H1 (cell line): ENCODE measurements at regions not wholly inside any gene's neighbourhood (a gene's known extent, or its start where the extent isn't known, plus 50 kb on each side); places are given as distances from the start of the nearest gene placed in this dataset.

Experiments used
- CTCF ChIA-PET: fragments of 300-600 bp; sonication (Branson Sonifier 250); formaldehyde crosslinking; loops from one replicate; lab custom pipeline; 2021; ENCODE audit not compliant: partially characterized antibody; lab: Charles Lee
- POLR2A ChIA-PET: fragments of 300-600 bp; sonication (Branson Sonifier 250); formaldehyde crosslinking; loops from one replicate; lab custom pipeline; 2021; ENCODE audit warnings: inconsistent platforms; ENCODE audit not compliant: partially characterized antibody; lab: Charles Lee
- DNase-seq, 2 experiments: peaks; one replicate each; pipeline versions ENCODE4 v3.0.0 to v3.0.0-alpha.2; 2010 to 2022; ENCODE audit warnings: low spot score in 2 of 2, low read depth in 1 of 2, mixed read lengths in 1 of 2
- FAIRE-seq: peaks from 2 replicates; lab custom pipeline; 2011; peaks lifted over from hg19 to GRCh38; lab: Jason Lieb, UNC
- H2AFZ ChIP-seq: 2 replicates; pipeline ENCODE4 v1.8.1; 2012; ENCODE audit warnings: low read length, inconsistent platforms
- H2AK5ac ChIP-seq: 2 replicates; pipeline ENCODE4 v1.6.1; 2013; ENCODE audit warnings: low read depth, low read length
- H2BK120ac ChIP-seq: replicated peaks from 2 replicates; pipeline ENCODE3; 2013; ENCODE audit warnings: low read depth, low read length, inconsistent platforms
- H2BK12ac ChIP-seq: 2 replicates; pipeline ENCODE4 v1.6.1; 2013; ENCODE audit warnings: low read depth, low read length
- H2BK15ac ChIP-seq: 2 replicates; pipeline ENCODE4 v1.6.1; 2013; ENCODE audit warnings: low read length
- H2BK20ac ChIP-seq: 2 replicates; pipeline ENCODE4 v1.6.1; 2013; ENCODE audit warnings: low read length
- H2BK5ac ChIP-seq: 2 replicates; pipeline ENCODE4 v1.6.1; 2013; ENCODE audit warnings: low read depth, low read length
- H3K14ac ChIP-seq: 2 replicates; pipeline ENCODE4 v1.6.1; 2013; ENCODE audit warnings: inconsistent platforms; ENCODE audit not compliant: insufficient read length
- H3K18ac ChIP-seq: 2 replicates; pipeline ENCODE4 v1.6.1; 2013; ENCODE audit warnings: low read length; ENCODE audit errors: extremely low read depth
- H3K23ac ChIP-seq: 2 replicates; pipeline ENCODE4 v1.6.1; 2013; ENCODE audit warnings: inconsistent platforms; ENCODE audit not compliant: insufficient read length
- H3K23me2 ChIP-seq: 2 replicates; pipeline ENCODE4 v1.6.1; 2013; ENCODE audit warnings: low read depth, low read length
- H3K27ac ChIP-seq: 2 replicates; pipeline ENCODE4 v1.6.1; 2011; ENCODE audit warnings: low read depth, low read length, inconsistent platforms
- H3K27me3 ChIP-seq, 4 experiments: replicated peaks in 1 of 4; 1 replicate in 1 of 4; 2 replicates in 3 of 4; pipeline versions ENCODE4 v1.6.1 to v1.8.1; 2011 to 2013; ENCODE audit warnings: low read length in 3 of 4, mild to moderate bottlenecking in 3 of 4, inconsistent platforms in 2 of 4, mixed read lengths in 2 of 4, moderate library complexity in 1 of 4; ENCODE audit not compliant: control insufficient read depth in 3 of 4, insufficient read depth in 3 of 4; ENCODE audit errors: extremely low read depth in 1 of 4
- H3K36me3 ChIP-seq, 4 experiments: 2 replicates each; pipeline versions ENCODE4 v1.6.1 to v1.8.1; 2011 to 2013; ENCODE audit warnings: mild to moderate bottlenecking in 4 of 4, low read length in 3 of 4, moderate library complexity in 2 of 4, control low read depth in 1 of 4, inconsistent platforms in 1 of 4; ENCODE audit not compliant: insufficient read depth in 4 of 4, control insufficient read depth in 2 of 4
- H3K4ac ChIP-seq: replicated peaks from 2 replicates; pipeline ENCODE3; 2013; ENCODE audit warnings: low read length, low read depth, mixed read lengths, inconsistent platforms; ENCODE audit not compliant: insufficient read length
- H3K4me1 ChIP-seq, 4 experiments: replicated peaks in 1 of 4; 1 replicate in 1 of 4; 2 replicates in 3 of 4; pipeline versions ENCODE4 v1.6.1 to v1.8.1; 2011 to 2013; ENCODE audit warnings: low read length in 3 of 4, inconsistent platforms in 2 of 4, mixed read lengths in 1 of 4; ENCODE audit not compliant: insufficient read depth in 4 of 4, control insufficient read depth in 3 of 4
- H3K4me2 ChIP-seq, 2 experiments: 2 replicates each; pipeline versions ENCODE4 v1.6.1 to v1.8.1; 2011 to 2013; ENCODE audit warnings: low read depth in 2 of 2, low read length in 2 of 2, control low read depth in 1 of 2, inconsistent platforms in 1 of 2, mild to moderate bottlenecking in 1 of 2; ENCODE audit not compliant: insufficient read depth in 1 of 2
- H3K4me3 ChIP-seq, 4 experiments: fragments of 200-600, 300-600 bp in 1 of 4; sonication (generic), shearing (Covaris generic), sonication (Bioruptor Twin) in 1 of 4; 2 replicates each; pipeline versions ENCODE4 v1.5.1 to v1.8.1; 2011 to 2016; ENCODE audit warnings: low read length in 4 of 4, low read depth in 3 of 4, control low read depth in 2 of 4, inconsistent platforms in 2 of 4, mild to moderate bottlenecking in 2 of 4, mixed read lengths in 1 of 4, moderate library complexity in 1 of 4; ENCODE audit not compliant: insufficient read depth in 2 of 4; ENCODE audit errors: extremely low read depth in 1 of 4
- H3K56ac ChIP-seq: replicated peaks from 2 replicates; pipeline ENCODE3; 2013; ENCODE audit warnings: low read depth, mild to moderate bottlenecking, mixed read lengths, low read length, inconsistent platforms; ENCODE audit not compliant: insufficient read length
- H3K79me1 ChIP-seq: 2 replicates; pipeline ENCODE4 v1.6.1; 2013; ENCODE audit warnings: low read depth, low read length, control low read depth
- H3K79me2 ChIP-seq, 2 experiments: 2 replicates each; pipeline versions ENCODE4 v1.6.1 to v1.8.1; 2012 to 2013; ENCODE audit warnings: low read length in 2 of 2, mild to moderate bottlenecking in 2 of 2, inconsistent platforms in 1 of 2; ENCODE audit not compliant: insufficient read depth in 2 of 2, control insufficient read depth in 1 of 2
- H3K9ac ChIP-seq, 4 experiments: replicated peaks in 1 of 4; 1 replicate in 1 of 4; 2 replicates in 3 of 4; pipeline versions ENCODE4 v1.6.1 to v1.8.1; 2011 to 2013; ENCODE audit warnings: low read depth in 3 of 4, low read length in 3 of 4, control low read depth in 2 of 4, mild to moderate bottlenecking in 2 of 4, moderate library complexity in 2 of 4, inconsistent platforms in 1 of 4; ENCODE audit errors: extremely low read depth in 1 of 4
- H3K9me3 ChIP-seq, 2 experiments: 2 replicates each; pipeline versions ENCODE4 v1.6.1 to v1.8.1; 2012 to 2013; ENCODE audit warnings: mild to moderate bottlenecking in 2 of 2, moderate library complexity in 2 of 2, control low read depth in 1 of 2, inconsistent platforms in 1 of 2, low read depth in 1 of 2, low read length in 1 of 2, mixed read lengths in 1 of 2; ENCODE audit not compliant: insufficient read depth in 2 of 2
- H4K20me1 ChIP-seq, 2 experiments: replicated peaks in 1 of 2; 2 replicates each; pipeline versions ENCODE3 to v1.8.1; 2011 to 2013; ENCODE audit warnings: inconsistent platforms in 2 of 2, low read length in 2 of 2, mild to moderate bottlenecking in 1 of 2; ENCODE audit not compliant: insufficient read depth in 2 of 2, control insufficient read depth in 1 of 2
- H4K5ac ChIP-seq: 2 replicates; pipeline ENCODE4 v1.6.1; 2013; ENCODE audit warnings: low read length, low read depth, mixed read lengths, inconsistent platforms; ENCODE audit not compliant: insufficient read length
- H4K8ac ChIP-seq: 2 replicates; pipeline ENCODE4 v1.8.0; 2013; ENCODE audit warnings: mild to moderate bottlenecking, moderate library complexity, low read length, inconsistent platforms; ENCODE audit not compliant: insufficient read depth; ENCODE audit errors: extremely low read depth
- H4K91ac ChIP-seq: replicated peaks from 2 replicates; pipeline ENCODE3; 2013; ENCODE audit warnings: low read length, mixed read lengths, inconsistent platforms; ENCODE audit not compliant: insufficient read length
- BACH1 ChIP-seq: IDR thresholded peaks from 2 replicates; pipeline ENCODE4 v1.6.1; 2012; ENCODE audit warnings: low read length, improper control_type of control experiment
- BCL11A ChIP-seq, 2 experiments: IDR thresholded peaks; one replicate each; pipeline ENCODE4 v1.6.1; 2011; ENCODE audit warnings: low read depth in 2 of 2, low read length in 2 of 2, mild to moderate bottlenecking in 2 of 2
- CREB1 ChIP-seq: IDR thresholded peaks from 2 replicates; pipeline ENCODE4 v1.6.1; 2012; ENCODE audit warnings: inconsistent platforms
- EZH2 ChIP-seq: fragments of 200-600 bp; sonication (generic); IDR thresholded peaks from 2 replicates; pipeline ENCODE4 v1.7.1; 2012; ENCODE audit warnings: low read depth, mild to moderate bottlenecking, moderate library complexity, low read length, inconsistent platforms; ENCODE audit not compliant: severe bottlenecking
- HDAC2 ChIP-seq, 2 experiments: fragments of 300-600 bp in 1 of 2; sonication (generic) in 1 of 2; IDR thresholded peaks; 2 replicates each; pipeline ENCODE4 v1.6.1; 2011 to 2012; ENCODE audit warnings: low read depth in 2 of 2, low read length in 2 of 2, mild to moderate bottlenecking in 2 of 2, moderate library complexity in 2 of 2, borderline replicate concordance in 1 of 2, inconsistent platforms in 1 of 2
- KDM4A ChIP-seq: IDR thresholded peaks from one replicate; pipeline ENCODE4 v1.7.1; 2012; ENCODE audit warnings: low read depth, mild to moderate bottlenecking, moderate library complexity, low read length, inconsistent platforms; ENCODE audit not compliant: severe bottlenecking
- KDM5A ChIP-seq: fragments of 200-600 bp; IDR thresholded peaks from 2 replicates; pipeline ENCODE4 v1.7.1; 2012; ENCODE audit warnings: mild to moderate bottlenecking, low read length, inconsistent platforms, mixed read lengths
- MAX ChIP-seq: IDR thresholded peaks from 2 replicates; pipeline ENCODE4 v1.6.1; 2012; ENCODE audit warnings: inconsistent platforms
- RBBP5 ChIP-seq: IDR thresholded peaks from 2 replicates; pipeline ENCODE4 v1.7.1; 2012; ENCODE audit warnings: low read depth, mild to moderate bottlenecking, inconsistent platforms, low read length, moderate library complexity, borderline replicate concordance
- RNF2 ChIP-seq: fragments of 200-900, 300-1000 bp; sonication (generic); IDR thresholded peaks from 2 replicates; pipeline ENCODE4 v1.7.1; 2016; ENCODE audit warnings: borderline replicate concordance, low read depth, mild to moderate bottlenecking, antibody characterized with exemption, low read length; ENCODE audit not compliant: poor library complexity, severe bottlenecking; ENCODE audit errors: missing control alignments
- RXRA ChIP-seq: IDR thresholded peaks from 2 replicates; pipeline ENCODE4 v1.6.1; 2011; ENCODE audit warnings: low read depth, mild to moderate bottlenecking, low read length, moderate library complexity; ENCODE audit not compliant: insufficient read depth
- SAP30 ChIP-seq: fragments of 300-600 bp; sonication (generic); IDR thresholded peaks from 2 replicates; pipeline ENCODE4 v1.7.1; 2012; ENCODE audit warnings: low read length, moderate library complexity, mild to moderate bottlenecking, inconsistent platforms; ENCODE audit not compliant: insufficient read depth, insufficient replicate concordance
- SIX5 ChIP-seq: IDR thresholded peaks from 2 replicates; pipeline ENCODE4 v1.6.1; 2011; ENCODE audit warnings: mild to moderate bottlenecking, low read depth, low read length
- WGBS, 2 experiments: shearing (Covaris generic) in 1 of 2; methylation state at CpG; one replicate each; pipeline versions ENCODE4 v1.1.6 to v1.1.7; 2013 to 2015; ENCODE audit warnings: low lambda C conversion rate in 2 of 2, mixed read lengths in 2 of 2, inconsistent platforms in 1 of 2, low coverage in 1 of 2, missing lambda C conversion rate in 1 of 2; ENCODE audit not compliant: insufficient replicate concordance in 2 of 2, insufficient coverage in 1 of 2, insufficient read length in 1 of 2; ENCODE audit errors: extremely low coverage in 1 of 2, missing lambda C conversion rate in 1 of 2; 5-methylcytosine and 5-hydroxymethylcytosine counted together

GRCh38 chr13:79972066-79972569 lies 368.8 kb downstream of the SPRY2 start:
- WGBS, 2 experiments: 88% methylated on average over 2 of the region's 2 CpGs; no CpG with 5 or more reads in 1 of the 2 experiments
- FAIRE-seq (no peak), DNase-seq (no peak)
- no peak overlapping the region for H3K56ac ChIP-seq
- no peaks in the 10 kb centered on the region for H3K79me1 ChIP-seq
- H3K9ac ChIP-seq: no peak overlapping the region
- no peaks in the 10 kb centered on the region for H3K79me2 ChIP-seq
- no peak overlapping the region for H4K91ac ChIP-seq
- H3K4ac ChIP-seq: no peak overlapping the region
- no peak overlapping the region for H3K4me3 ChIP-seq
- H3K4me1 ChIP-seq: peaks cover 0 to 3% (median under 1%) of the 10 kb centered on the region in 4 experiments; a peak in 1 of 7 replicates
- H2BK12ac ChIP-seq: no peak overlapping the region
- no peak overlapping the region for H3K27ac ChIP-seq
- H4K20me1 ChIP-seq: no peaks in the 10 kb centered on the region
- H2BK15ac ChIP-seq: no peak overlapping the region
- no peak overlapping the region for H2BK20ac ChIP-seq
- H3K36me3 ChIP-seq: no peaks in the 10 kb centered on the region; a peak in 1 of 8 replicates
- peaks cover 4 to 6% of the 10 kb centered on the region in 2 experiments; a peak in 3 of 4 replicates for H3K9me3 ChIP-seq
- ChIA-PET POLR2A (no interaction called here), CTCF (interaction anchor here (1.1 to 2.6 kb wide), 5 partner anchors 17 to 368 kb away, joined by 3 to 9 read pairs (median 3); no protein-coding TSS in a partner anchor)
- peaks cover 0 to 5% (median 0%) of the 10 kb centered on the region in 4 experiments; a peak in 2 of 7 replicates for H3K27me3 ChIP-seq
- H2BK120ac ChIP-seq: no peak overlapping the region
- no peaks in the 10 kb centered on the region for H3K23me2 ChIP-seq
- H3K14ac ChIP-seq: no peak overlapping the region
- H4K5ac ChIP-seq: no peak overlapping the region
- no peak overlapping the region for H4K8ac ChIP-seq
- H2BK5ac ChIP-seq: no peak overlapping the region
- H3K4me2 ChIP-seq: no peak overlapping the region
- H3K18ac ChIP-seq: no peak overlapping the region
- H2AFZ ChIP-seq: no peak overlapping the region
- no peak overlapping the region for H3K23ac ChIP-seq
- H2AK5ac ChIP-seq: no peak overlapping the region
- TF ChIP-seq SIX5 (no peak), KDM4A (no peak), EZH2 (no peak), HDAC2 (IDR thresholded peaks at IDR 0.05; ENCODE audit: borderline replicate concordance in 1 of 2, low read depth in 2 of 2, low read length in 2 of 2) (no peak), BACH1 (no peak), RNF2 (no peak), MAX (no peak), RXRA (no peak), SAP30 (no peak), BCL11A (IDR thresholded peaks at IDR 0.05; ENCODE audit: low read depth in 2 of 2, low read length in 2 of 2) (no peak), RBBP5 (no peak), KDM5A (no peak), CREB1 (no peak)
